ACC112 (cell line): ENCODE measurements at regions not wholly inside any gene's neighbourhood (a gene's known extent, or its start where the extent isn't known, plus 50 kb on each side); places are given as distances from the start of the nearest gene placed in this dataset.

Experiments used
- H2AFZ ChIP-seq: fragments of 200-600 bp; sonication (generic); one replicate; pipeline ENCODE4 v1.6.0; 2017; ENCODE audit warnings: antibody characterized with exemption, low read length; ENCODE audit not compliant: unreplicated experiment
- H3K27ac ChIP-seq: fragments of 200-600 bp; sonication (generic); 2 replicates; pipeline ENCODE4 v1.5.1; 2014; ENCODE audit warnings: low read depth, mild to moderate bottlenecking, antibody characterized with exemption, low read length, moderate library complexity
- H3K27me3 ChIP-seq: fragments of 200-600 bp; sonication (generic); 2 replicates; pipeline ENCODE4 v1.6.1; 2014; ENCODE audit warnings: mild to moderate bottlenecking, antibody characterized with exemption, low read length, moderate library complexity, mixed read lengths; ENCODE audit not compliant: insufficient read depth
- H3K36me3 ChIP-seq: fragments of 200-600 bp; sonication (generic); 2 replicates; pipeline ENCODE4 v1.6.1; 2016; ENCODE audit warnings: mild to moderate bottlenecking, antibody characterized with exemption, low read length, moderate library complexity, mixed read lengths; ENCODE audit not compliant: insufficient read depth
- H3K4me1 ChIP-seq: fragments of 200-600 bp; sonication (generic); one replicate; pipeline ENCODE4 v1.6.1; 2016; ENCODE audit warnings: low read length, mixed read lengths; ENCODE audit not compliant: insufficient read depth, unreplicated experiment, control insufficient read depth
- H3K4me3 ChIP-seq: fragments of 200-600 bp; sonication (generic); 2 replicates; pipeline ENCODE4 v1.5.1; 2014; ENCODE audit warnings: mild to moderate bottlenecking, low read depth, low read length
- H3K79me2 ChIP-seq: fragments of 200-600 bp; sonication (generic); one replicate; pipeline ENCODE4 v1.6.0; 2016; ENCODE audit warnings: low read length; ENCODE audit not compliant: control insufficient read depth, unreplicated experiment, insufficient read depth

DNA sequence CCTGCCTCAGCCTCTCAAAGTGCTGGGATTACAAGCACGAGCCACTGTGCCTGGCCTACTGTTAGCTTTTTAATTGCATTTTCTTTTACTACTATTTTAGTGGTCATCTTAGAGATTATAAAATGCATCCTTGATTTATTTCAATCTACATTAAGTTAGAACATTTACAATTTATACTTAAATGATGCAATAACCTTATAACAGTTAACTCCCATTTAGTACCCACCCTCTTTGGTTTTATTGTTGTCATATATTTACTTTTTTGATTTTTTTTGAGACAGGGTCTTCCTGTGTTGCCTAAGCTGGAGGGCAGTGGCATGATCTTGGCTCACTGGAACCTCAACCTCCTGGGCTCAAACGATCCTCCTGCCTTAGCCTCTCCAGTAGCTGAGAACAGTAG, 77.3 kb downstream of the PPCDC start:
- Histone ChIP-seq H3K27ac (no peak overlapping the region), H3K36me3 (no peaks in the 10 kb centered on the region), H3K4me3 (no peak overlapping the region)

DNA sequence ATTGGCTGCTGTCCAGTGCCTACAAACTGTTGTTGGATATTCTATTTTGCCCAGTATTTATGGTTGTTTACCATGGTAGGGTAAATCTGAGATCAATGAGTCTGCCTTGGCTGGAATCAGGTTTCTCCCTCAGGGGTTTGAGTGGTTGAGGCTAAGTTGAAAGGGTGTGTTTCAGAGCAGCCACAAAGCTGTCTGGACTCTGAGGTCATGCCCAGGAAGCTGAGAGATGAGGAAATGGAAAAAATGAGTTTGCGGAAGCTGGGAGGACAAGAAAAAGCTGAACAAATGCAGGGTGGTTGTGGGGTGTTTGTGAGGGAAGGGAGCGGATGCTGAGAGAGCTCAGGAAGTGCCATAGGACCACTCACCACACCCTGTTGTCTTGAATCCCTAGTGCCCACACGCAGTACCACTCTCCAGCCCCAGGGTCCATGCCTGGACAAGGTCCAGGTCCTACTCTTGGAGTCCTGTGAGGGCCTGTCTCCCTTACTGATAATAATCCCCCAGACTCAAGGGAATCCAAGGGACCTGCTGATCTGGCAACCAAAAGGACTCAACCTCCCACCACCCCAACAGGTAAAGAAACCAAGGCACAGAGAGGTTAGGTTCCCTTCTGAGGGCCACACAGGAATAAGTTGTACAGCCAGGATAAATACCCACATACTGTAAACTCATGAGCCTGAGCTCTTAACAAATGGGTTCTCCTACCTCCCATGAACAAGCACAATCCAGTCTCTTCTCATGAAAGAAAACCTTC, 81.6 kb downstream of the PPCDC start:
- no peaks in the 10 kb centered on the region for H3K36me3 ChIP-seq
- H2AFZ ChIP-seq, result no peak overlapping the region
- peaks cover 47% of the 10 kb centered on the region for H3K4me1 ChIP-seq
- peak overlapping the region; percentile 34; the same call in 1 of the 2 replicates for H3K4me3 ChIP-seq
- H3K27me3 ChIP-seq, result no peaks in the 10 kb centered on the region
- H3K27ac ChIP-seq, result peak overlapping the region; percentile 96
- H3K79me2 ChIP-seq, result no peaks in the 10 kb centered on the region

More for the DNA sequence above, 77.3 kb downstream of the PPCDC start:
- Histone ChIP-seq H3K27me3 (no peaks in the 10 kb centered on the region), H3K4me1 (peaks cover 15% of the 10 kb centered on the region), H2AFZ (no peak overlapping the region), H3K79me2 (no peaks in the 10 kb centered on the region)

DNA sequence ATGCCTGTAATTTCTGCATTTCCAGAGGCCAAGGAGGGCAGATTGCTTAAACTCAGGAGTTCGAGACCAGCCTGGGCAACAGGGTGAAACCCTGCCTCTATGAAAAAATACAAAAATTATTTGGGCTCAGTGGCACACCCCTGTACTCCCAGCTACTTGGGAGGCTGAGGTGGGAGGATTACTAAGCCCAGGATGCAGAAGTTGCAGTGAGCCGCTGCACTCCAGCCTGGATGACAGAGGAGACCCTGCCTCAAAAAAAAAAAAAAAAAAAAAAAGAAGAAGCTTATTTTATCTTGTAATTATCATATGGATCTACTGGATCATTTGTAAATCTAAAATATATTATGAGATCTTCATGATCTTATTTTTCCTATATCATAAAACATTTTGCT, 84.1 kb downstream of the PPCDC start:
- no peak overlapping the region for H2AFZ ChIP-seq
- H3K4me3 ChIP-seq, result no peak overlapping the region
- no peaks in the 10 kb centered on the region for H3K79me2 ChIP-seq
- H3K27ac ChIP-seq, result peak overlapping the region; percentile 97
- peaks cover 47% of the 10 kb centered on the region for H3K4me1 ChIP-seq
- no peaks in the 10 kb centered on the region for H3K27me3 ChIP-seq
- H3K36me3 ChIP-seq, result no peaks in the 10 kb centered on the region

DNA sequence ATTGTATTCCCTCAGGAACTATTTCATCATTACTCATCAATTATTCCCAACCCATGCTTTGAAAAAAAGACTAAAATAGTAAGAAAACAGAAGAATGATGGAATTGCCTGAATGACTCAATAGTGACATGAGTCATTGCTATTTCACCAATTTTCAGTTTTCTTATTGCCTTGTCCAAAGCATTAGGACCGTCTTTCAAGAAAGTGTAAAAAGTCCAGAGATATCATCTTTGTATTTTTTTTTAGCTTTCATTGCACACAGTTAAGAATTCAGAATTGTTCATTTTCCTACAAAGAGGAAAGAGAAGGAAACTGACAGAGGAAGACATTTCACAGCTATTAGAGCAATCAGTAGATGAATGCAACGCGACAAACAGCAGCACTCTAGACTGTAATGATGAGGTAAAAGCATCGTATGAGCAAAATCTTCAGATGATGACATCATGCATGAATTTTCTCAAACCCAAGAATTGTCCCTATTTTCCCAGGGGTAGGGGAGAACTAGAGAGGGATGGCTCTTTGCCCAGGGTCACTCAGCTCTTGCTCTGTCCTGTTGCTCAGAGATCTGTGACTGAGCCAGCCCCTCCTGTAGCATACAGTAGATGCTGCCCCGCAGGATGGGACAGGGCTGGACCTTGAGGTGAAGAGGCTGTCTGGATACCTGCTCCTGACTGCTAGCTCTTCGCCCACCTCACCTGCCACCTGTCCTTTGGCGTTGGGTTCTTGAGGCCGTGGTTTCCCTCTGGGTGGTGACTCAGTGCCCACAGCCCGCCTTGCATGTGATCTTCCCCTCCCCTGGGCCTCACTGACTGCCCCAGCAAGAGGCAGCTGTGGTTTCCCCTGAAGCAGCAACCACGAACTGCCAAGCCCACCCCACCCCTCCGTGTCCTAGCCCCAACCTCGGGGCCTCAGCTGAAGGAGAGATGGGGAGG, 84.8 kb downstream of the PPCDC start:
- peak overlapping the region; percentile 97 for H3K27ac ChIP-seq
- no peaks in the 10 kb centered on the region for H3K79me2 ChIP-seq
- no peak overlapping the region for H2AFZ ChIP-seq
- no peaks in the 10 kb centered on the region for H3K36me3 ChIP-seq
- no peaks in the 10 kb centered on the region for H3K27me3 ChIP-seq
- H3K4me1 ChIP-seq, result peaks cover 47% of the 10 kb centered on the region
- H3K4me3 ChIP-seq, result 0 out of 2 replicates have a peak overlapping the region, but pooled peaks have one; percentile 15

DNA sequence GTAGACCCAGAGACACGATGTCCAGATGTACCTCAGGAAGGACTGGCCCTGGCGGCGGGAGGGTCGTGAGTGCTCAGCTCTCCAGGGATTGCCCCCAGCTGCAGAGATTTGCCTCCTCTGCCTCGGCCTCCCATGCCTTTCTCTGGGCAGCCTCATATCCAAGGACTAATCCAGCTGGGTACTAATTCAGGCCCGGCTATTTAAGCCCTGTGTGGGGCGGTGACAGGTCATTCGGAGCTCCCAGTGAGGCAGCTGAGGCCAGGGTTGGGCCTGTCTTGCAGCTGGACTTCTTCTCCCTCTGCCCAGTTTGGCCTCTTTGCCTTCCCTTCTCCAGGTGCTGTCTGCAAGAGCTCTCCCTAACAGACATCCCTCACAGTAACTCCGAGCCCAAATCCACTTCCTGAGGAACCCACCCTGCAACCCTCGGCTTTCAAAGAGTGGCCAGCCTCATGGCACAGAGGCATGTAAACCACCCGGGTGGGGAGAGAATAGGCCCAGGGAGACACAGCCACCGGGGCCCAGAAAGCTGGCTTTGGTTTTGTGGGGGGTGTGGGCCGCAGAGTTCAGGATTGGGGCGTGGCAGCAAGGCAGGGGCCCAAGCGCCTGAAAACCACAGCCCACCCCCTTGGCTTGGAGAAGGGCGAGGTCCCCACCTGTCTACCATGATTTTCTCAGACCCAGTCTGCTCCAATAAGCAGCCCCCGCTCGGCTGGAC, 85.8 kb downstream of the PPCDC start:
- Histone ChIP-seq H2AFZ (no peak overlapping the region), H3K27ac (peak overlapping the region; percentile 97), H3K4me3 (no peak overlapping the region), H3K27me3 (no peaks in the 10 kb centered on the region), H3K79me2 (no peaks in the 10 kb centered on the region), H3K4me1 (peaks cover 46% of the 10 kb centered on the region), H3K36me3 (no peaks in the 10 kb centered on the region)

DNA sequence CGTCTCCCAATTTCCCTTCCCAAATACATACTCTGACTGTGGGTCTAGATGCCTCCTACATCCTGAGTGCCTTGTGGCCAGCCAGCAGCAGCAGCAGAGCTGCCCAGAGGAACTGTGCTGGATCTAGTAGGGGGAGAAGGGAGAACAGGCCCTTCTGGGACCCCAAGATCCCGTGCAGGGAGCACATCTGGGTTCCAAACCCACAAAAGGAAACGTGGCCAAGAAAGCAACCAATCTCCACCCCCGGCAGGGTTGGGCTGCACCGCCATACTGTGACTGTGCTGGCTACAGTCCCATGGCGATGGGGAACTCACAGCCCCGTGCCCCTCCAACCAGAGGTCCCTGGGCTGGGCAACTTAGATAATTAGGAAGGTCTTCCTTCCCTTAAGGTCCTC, 86.3 kb downstream of the PPCDC start:
- peaks cover 41% of the 10 kb centered on the region for H3K4me1 ChIP-seq
- H3K4me3 ChIP-seq, result no peak overlapping the region
- H2AFZ ChIP-seq, result no peak overlapping the region
- H3K36me3 ChIP-seq, result no peaks in the 10 kb centered on the region
- H3K27ac ChIP-seq, result no peak overlapping the region
- H3K27me3 ChIP-seq, result no peaks in the 10 kb centered on the region
- no peaks in the 10 kb centered on the region for H3K79me2 ChIP-seq

DNA sequence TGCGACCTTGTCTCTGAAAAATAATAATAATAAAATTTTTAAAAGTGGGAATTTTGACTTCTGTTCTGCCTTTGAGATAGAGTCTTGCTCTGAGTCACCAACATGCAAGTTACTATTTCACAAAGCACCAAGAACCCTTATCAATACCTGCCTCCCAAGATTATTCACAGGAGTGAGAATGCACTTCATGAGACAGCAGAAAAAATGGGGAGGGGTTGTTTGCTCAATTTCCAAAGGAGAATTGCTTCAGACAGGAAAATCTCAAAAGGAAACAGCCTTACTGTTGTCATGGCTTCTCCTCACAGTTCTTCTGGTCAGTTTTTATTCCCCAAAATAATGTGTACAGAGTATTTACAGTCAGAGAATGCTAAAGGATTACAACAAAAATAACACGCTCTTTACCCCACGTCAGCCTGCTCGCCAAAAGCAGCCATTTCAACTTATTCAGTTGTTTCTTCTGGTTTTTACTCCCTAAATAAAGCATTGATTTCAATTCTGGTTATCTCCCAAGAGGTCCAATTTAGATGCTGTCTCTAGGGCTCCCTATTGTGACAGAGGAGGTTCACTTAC, 89.0 kb downstream of the PPCDC start:
- Histone ChIP-seq H3K27ac (no peak overlapping the region), H2AFZ (no peak overlapping the region), H3K79me2 (no peaks in the 10 kb centered on the region), H3K36me3 (no peaks in the 10 kb centered on the region), H3K4me1 (peaks cover 20% of the 10 kb centered on the region), H3K27me3 (no peaks in the 10 kb centered on the region), H3K4me3 (no peak overlapping the region)

DNA sequence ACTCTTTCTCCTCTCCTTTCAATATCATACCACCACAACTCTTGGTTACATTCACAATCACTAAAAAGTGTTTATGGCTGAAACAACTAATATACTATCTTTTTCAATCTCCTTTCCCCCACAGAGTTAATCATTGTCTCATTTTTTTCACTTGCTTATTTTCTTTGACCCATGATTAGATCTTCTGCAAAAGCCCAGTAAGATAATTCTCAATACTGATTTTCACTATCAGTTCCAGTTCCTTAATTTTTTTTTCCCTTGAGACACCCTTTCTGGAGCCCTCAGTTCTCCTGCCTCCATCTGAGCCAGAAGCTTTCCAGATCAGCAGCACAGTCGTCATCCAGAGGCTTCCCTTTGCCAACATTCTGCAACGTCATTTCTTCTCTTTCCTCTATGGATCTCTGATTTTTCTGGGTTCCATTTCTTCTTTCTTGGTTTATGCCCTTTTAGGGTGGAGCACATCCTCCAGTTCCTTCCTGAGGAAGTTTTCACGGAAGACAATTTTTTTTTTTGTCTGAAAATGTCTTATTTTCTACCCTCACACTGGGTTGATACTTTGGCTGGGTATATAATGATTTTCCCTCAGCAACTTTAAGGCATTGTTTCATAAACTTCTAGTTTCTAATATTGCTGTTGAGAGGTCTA, 88.7 kb upstream of the C15orf39 start:
- H3K4me3 ChIP-seq, result no peak overlapping the region
- H3K27ac ChIP-seq, result no peak overlapping the region
- peaks cover 20% of the 10 kb centered on the region for H3K4me1 ChIP-seq
- no peaks in the 10 kb centered on the region for H3K27me3 ChIP-seq
- H3K36me3 ChIP-seq, result no peaks in the 10 kb centered on the region
- no peaks in the 10 kb centered on the region for H3K79me2 ChIP-seq
- H2AFZ ChIP-seq, result no peak overlapping the region

DNA sequence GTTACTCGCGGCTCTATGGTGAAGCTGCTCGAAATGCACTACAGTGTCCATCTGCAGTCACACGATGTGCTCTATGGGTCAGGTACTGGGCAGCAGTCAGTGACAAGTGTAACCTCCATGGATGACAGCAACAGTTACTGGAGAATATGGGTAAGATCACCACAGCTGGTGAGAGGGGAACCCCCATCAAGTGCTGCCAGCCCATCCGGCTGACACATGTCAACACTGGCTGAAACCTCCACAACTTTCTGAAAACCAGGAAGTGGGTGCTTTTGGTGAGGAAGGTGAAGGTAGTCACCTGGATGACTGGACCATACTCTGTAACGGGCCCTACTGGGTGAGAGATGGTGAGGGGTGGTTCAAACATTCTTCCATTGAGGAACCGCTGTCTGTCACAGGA, 87.4 kb upstream of the C15orf39 start:
- peaks cover 6% of the 10 kb centered on the region for H3K4me1 ChIP-seq
- no peak overlapping the region for H3K27ac ChIP-seq
- H3K36me3 ChIP-seq, result no peaks in the 10 kb centered on the region
- H2AFZ ChIP-seq, result no peak overlapping the region
- no peak overlapping the region for H3K4me3 ChIP-seq
- no peaks in the 10 kb centered on the region for H3K27me3 ChIP-seq
- H3K79me2 ChIP-seq, result no peaks in the 10 kb centered on the region

DNA sequence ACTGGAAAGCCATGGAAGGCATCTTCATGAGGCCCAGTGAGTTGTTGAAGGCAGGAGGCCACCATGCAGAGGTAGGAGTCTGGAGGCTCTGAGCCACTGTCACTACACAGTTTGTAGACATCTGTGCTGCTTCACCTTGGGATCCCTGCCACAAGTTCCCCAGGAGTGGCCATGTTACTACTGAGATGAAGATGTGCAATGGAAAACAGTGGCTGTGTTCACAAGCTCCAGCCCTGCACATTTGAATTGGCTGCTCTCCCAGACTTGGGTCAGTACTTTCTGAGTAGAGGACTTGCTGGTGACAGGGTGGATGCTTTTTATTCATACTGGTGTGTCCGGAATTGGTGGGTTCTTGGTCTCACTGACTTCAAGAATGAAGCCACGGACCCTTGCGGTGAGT, 86.9 kb upstream of the C15orf39 start:
- H3K36me3 ChIP-seq, result no peaks in the 10 kb centered on the region
- peaks cover 2% of the 10 kb centered on the region for H3K4me1 ChIP-seq
- no peak overlapping the region for H3K27ac ChIP-seq
- H2AFZ ChIP-seq, result no peak overlapping the region
- no peak overlapping the region for H3K4me3 ChIP-seq
- H3K79me2 ChIP-seq, result no peaks in the 10 kb centered on the region
- no peaks in the 10 kb centered on the region for H3K27me3 ChIP-seq
